NCI-H82 (cell line): ENCODE measurements at regions not wholly inside any gene's neighbourhood (a gene's known extent, or its start where the extent isn't known, plus 50 kb on each side); places are given as distances from the start of the nearest gene placed in this dataset.
"Not testable (repeated sequence)": the region's sequence is repeated elsewhere in the genome, so short reads cannot be mapped to it uniquely, and the experiment has no call there.

ENCODE experiments used
- DNase-seq: peaks from one replicate; lab custom pipeline; 2025; lab: John Stamatoyannopoulos, UW

DNA sequence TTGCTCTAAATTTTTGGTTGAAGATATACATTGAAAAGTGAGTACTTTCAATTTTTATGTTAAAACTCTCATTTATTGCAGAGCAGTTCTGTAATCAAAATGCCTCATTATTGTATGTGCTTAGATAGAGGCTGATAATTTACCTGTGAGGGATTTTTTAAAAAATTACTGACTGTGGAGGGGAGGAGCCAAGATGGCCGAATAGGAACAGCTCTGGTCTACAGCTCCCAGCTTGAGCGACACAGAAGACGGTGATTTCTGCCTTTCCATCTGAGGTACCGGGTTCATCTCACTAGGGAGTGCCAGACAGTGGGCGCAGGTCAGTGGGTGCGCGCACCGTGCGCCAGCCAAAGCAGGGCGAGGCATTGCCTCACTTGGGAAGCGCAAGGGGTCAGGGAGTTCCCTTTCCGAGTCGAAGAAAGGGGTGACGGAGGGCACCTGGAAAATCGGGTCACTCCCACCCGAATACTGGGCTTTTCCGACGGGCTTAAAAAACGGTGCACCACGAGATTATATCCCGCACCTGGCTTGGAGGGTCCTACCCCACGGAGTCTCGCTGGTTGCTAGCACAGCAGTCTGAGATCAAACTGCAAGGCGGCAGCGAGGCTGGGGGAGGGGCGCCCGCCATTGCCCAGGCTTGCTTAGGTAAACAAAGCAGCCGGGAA is 89.4 kb downstream of the DDX11 start:
- not testable (repeated sequence) for DNase-seq

DNA sequence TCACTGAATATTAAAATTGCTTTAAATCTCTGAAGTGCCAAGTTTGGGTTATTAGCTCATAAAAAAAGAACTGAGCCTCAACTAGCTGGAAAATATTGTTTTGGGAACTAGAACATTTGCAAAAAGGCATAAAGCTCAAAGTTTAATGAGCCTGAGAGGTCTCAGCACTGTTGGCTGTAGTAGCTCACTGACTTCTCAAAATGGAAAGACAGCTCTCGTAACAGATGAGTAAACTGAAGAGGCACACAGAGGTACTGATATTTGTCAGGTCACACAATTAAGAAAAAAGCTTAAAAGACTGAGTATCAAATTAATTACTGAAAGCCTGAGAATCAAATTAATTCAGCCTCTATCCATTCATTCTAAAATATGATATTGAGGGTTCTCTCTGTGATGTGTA is 100.6 kb downstream of the DDX11 start:
- not testable (repeated sequence) for DNase-seq

DNA sequence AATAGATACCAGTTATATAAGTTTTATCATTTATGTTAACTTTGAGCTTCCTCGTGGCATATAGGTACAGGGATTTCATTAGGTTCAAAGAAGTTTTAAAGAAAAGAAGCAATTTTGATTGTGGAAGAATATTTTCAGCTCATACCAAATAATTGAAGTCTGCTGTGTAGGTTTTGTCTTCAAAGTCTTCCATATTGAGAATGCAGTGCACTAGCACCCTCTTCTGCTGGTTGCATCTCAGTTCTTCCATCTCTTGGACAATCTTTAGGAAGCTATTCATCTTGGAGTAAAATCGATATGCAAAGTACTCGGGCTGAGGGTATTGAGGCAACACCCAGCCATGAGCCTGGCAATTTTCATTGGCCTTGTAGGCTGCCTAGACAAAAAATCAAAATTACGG is 103.9 kb downstream of the DDX11 start:
- DNase-seq: not testable (repeated sequence)

DNA sequence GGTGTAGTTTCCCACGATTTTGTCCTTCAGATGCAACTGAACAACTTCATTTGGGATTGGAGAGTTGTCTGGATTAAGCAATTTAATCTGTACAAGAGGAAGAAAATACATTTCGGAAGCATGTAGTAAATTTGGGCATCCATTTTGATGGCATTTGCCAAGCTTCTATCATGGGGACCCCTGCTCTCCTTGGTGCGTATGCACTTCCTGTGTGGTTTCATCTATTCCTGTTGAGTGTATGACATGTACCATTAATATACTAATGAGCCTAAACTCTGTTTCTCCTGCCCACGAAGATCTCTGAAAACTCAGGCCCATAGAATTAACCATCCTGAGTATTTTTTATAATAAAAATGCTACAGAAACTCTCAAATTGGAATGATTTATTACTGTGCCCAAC is 105.2 kb downstream of the DDX11 start:
- DNase-seq: not testable (repeated sequence)

DNA sequence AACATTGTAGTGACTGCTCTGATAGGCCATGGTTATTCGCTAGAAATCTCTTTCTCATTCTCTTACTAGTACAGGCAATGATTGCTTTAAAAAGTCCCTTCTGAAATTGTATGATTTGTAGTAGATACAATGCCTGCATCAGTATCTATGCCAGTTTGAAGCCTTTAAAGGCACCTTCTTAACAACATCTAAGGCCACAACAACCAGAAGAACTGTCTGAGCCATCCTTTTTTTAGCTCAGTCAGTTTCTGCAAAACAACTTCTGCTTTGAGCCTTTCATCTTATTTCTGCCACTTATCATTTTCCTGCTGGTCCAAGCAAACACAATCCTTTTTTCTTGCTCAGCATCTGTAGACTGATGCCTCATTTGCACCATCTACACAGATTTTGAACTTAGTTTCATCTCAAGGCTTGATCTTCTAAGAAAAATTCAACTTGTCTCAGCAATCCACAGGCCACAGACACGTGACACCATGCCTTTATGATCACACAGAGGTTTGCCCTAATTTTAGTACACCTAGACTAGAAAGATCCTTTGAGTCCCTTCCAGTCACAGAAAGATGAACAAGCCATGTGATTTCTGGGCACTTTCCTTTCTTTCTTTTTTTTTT is 106.1 kb downstream of the DDX11 start:
- DNase-seq: not testable (repeated sequence)

DNA sequence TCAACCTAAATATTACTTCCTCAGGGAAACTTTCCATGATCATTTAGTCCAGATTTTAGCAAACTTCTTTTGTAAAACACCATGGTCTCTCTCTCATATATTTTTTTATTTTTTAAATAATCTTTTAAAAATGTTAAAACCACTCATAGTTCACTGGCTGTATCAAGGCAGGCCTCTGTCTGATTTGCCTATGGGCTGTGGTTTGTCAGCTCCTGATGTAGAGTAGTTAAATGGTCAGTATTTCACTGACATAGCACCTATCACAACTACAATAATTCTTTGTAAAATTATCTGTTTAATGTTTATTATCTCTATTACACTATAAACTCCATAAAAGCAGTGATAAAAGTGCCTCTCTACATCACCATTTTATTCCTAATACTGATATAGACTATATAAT is 108.9 kb downstream of the DDX11 start:
- not testable (repeated sequence) for DNase-seq

DNA sequence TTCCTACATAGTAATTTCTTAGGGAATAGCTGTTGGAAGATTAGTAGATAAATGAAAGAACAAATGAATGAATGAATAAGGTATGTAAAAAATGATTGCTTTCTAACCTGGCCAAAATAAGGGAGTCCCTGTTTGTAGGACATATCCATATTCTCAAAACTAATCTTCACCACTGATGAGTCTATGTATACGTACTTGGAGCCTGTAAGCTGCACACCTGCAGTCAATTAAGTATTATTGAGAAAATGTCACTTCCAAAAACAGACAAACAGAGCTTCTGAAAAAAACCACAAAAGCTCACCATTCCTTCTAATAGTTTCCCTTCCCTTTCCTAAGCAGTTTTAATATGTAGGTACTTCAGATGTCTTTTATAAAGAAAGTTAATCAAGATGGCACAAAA is 109.4 kb downstream of the DDX11 start:
- not testable (repeated sequence) for DNase-seq

DNA sequence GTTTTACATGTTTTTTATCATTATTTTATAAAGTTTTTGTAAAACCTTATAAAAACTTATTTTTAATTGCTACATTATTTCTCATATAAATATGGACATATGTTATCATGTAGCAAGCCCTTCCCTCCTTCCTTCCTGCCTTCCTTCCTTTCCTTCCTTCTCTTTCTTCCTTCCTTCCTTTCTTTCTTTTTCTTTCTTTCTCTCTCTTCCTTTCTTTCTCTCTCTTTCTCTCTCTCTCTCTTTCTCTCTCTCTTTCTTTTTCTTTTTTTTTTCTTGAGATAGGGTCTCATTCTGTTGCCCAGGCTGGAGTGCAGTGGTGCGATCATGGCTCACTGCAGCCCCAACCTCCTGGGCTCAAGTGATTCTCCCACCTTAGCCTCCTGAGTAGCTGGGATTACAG is 110.2 kb downstream of the DDX11 start:
- DNase-seq: not testable (repeated sequence)

DNA sequence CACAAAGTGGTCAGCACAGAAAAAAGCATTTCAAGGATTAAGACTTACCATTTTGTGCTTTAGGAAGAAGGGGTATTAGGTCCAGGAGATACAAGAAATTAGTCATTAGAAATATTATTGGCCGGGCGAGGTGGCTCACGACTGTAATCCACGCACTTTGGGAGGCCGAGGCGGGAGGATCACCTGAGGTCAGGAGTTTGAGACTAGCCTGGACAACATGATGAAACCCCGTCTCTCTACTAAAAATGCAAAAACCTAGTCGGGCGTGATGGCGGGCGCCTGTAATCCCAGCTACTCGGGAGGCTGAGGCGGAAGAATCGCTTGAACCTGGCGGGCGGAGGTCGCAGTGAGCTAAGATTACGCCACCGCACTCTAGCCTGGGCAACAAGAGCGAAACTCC is 111.0 kb downstream of the DDX11 start:
- not testable (repeated sequence) for DNase-seq

DNA sequence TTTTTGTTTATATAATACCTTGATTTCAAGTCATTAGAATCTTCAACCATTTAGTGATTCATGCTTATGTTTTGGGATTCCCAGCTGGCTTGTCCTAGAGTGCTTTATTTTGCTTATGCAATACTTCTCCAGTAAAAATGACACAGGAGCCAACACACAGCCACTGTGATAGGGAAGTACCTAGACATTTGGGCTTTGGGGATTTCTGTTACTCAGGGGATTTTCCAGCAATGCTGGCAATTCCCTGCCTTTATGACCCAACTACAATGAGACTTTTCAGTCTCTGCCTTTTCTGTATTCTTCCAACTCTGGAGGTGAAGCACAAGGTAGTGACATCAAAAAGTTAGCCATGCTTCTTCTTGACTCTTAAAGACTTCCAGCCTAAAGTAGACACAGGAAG is 119.0 kb downstream of the DDX11 start:
- not testable (repeated sequence) for DNase-seq

DNA sequence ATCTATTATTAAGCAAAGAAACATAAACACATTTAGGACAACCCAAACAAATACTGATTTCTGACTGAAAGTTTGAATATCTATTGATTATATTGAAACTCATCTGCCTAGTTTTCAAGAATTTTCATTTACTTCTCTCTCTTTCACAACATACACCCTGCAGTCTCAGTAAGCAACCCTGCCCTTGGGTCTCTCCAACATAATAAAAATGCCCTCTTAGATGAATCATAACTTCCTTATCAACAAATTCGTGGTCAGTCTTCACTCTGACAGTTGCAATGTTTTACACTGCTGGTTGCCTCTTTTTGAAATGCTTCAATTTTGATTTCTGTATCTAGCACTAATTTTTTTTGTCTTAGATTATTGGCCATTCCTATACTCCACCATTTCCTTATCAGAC is 122.0 kb downstream of the DDX11 start:
- not testable (repeated sequence) for DNase-seq

DNA sequence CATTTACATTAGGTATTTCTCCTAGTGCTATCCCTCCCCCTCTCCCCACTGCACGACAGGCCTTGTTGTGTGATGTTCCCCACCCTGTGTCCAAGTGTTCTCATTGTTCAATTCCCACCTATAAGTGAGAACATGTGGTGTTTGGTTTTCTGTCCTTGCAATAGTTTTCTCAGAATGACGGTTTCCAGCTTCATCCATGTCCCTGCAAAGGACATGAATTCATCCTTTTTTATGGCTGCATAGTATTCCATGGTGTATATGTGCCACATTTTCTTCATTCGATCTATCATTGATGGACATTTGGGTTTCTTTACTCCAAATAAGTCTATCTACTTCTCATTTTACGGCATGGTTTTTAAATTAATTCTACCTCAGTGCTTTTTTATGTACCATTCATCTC is 125.8 kb downstream of the DDX11 start:
- not testable (repeated sequence) for DNase-seq

DNA sequence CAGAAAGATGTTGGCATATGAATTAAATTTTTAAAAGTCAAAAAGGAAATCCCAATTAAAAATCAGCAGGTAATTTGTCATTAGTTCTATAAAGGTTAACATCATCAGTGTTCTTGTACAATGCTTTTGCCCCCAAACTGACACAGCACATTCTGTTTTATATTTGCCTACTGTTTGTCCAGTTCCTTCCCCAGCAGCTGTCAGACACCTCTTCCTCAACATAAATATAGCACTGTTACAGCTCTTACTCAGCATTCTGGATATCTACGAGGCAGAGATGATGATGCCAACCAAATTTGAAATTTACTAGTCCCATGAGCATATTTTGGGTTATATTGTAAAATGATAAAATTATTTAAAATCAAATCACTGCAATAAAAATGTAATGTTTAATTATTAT is 124.6 kb downstream of the SINHCAF start:
- no peak for DNase-seq

DNA sequence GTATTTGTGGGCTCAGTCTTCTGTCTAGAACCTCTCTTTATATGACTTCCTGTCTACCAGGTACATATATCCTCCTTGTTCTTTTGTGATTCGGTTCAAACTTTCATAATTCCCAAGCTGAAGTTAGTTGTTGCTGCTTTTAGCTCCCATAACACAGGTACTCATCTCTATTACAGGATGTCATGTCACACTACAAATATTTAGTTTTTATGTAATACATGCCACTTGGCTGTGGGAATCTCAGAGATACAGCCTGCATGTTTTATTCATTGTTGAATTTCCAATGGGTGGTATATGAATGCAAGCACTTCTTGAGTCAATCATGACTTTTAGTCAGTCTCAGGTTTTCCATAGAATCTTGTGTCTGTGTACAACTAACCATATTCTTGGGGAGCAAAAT is 122.7 kb downstream of the SINHCAF start:
- DNase-seq: no peak

DNA sequence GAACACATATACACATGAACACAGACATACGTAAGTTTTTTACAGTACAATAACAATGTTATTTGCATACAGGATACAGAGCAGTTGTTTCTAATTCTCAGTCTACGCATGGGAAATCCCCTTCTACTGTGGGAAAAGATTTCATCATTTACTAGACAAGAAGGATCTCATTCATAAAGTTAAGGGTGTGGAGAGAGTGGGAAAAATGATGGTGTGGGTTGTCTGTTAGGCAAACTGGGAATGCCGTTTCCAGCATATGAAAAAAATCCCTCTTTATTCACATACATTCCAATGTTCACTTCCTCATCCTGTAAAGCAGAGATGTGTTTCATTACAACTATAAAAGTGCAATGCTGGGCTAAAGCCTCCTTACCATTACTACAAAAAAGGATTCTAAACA is 120.9 kb downstream of the SINHCAF start:
- DNase-seq: no peak

DNA sequence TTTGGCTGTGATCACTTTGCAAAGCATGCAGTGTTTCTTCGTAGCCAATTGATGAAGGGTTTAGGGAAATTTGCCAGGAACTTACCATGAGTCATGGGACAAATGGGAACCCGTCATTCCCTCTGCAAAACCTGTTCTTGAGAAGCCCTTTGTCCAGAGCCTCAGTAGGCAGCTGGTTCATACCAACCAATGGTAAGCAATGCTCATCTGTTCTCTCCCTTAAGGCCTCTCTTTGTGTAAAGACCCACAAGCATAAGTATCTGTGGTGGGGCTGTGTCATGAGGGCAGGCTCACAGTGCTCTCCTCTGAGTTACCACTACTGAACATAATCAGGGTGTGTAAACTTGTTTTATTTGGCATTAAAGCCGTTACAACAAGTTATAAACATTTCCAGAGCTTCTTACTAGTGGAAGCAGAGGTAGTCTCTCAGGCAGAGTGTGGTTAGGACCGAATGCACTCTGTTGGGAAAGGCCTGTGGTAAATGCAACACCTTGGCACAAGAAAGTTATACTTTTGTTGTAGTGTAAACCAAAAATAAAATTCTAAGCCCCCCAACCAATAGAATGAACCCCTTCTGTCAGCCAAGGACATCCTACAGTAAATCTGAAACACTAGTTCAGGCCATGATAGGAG is 119.8 kb downstream of the SINHCAF start:
- no peak for DNase-seq

DNA sequence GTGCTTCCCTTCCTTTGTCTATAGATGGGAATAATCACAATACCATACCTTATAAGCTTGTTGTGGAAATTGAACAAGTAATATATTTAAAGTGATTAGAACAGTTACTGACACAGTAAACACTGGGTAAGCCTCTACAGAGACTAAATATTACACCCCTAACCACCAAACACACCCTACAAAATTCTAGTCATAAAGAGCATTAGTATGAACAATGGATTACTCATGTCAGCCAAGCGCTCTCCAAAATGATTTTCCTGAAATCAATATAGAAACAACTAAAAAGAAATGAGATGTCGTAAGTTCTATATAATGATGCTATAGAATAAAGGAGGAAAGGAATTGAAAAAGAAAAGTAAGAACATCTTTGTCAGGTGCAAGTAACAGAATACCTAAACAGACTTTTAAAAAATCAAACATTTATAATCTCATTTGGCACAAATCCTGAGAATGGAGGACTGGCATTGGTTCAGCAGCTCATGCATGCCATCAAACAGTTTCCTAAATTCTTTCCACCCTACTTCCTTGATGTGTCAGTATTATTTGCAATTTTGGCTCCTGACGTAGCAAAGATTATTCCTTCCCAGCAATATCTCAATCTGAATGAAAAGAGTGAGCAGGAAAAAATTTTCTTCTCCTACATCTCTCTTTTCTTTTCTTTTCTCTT is 118.0 kb downstream of the SINHCAF start:
- no peak for DNase-seq

DNA sequence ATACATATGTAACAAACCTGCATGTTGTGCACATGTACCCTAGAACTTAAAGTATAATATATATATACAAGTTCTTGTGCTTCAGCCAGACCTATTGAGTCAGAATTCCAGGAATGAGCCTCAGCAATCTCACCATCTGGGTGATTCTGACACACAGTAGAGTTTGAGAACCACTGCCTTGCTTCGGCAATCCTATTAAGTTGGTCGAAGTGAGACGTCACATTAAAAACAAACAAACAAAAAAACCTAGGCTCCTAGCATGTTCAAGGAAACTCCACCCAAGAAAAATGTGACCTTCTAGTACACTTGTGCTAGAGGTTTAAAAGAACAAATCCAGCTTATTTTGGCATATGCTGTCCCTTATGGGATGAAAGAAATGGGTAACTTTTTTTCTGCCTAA is 115.8 kb downstream of the SINHCAF start:
- DNase-seq: no peak

DNA sequence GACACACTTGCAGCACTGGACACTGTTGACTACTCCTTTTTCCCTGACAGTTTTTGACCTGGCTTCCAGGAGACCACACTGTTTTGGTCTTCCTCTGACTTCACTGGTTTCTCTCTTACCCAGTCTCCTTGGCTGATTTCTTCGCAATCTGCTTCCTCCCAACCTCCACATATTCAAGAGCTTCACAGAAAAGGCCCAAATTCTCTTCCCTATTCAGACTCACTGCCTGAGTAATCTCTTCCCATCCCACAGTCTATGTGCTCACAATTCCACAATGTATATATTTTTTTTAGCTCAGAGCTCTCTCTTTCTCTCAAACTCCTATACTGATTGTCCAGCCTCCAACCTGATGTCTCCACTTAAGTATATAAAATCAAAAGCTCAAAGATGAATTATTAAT is 115.4 kb downstream of the SINHCAF start:
- no peak for DNase-seq

DNA sequence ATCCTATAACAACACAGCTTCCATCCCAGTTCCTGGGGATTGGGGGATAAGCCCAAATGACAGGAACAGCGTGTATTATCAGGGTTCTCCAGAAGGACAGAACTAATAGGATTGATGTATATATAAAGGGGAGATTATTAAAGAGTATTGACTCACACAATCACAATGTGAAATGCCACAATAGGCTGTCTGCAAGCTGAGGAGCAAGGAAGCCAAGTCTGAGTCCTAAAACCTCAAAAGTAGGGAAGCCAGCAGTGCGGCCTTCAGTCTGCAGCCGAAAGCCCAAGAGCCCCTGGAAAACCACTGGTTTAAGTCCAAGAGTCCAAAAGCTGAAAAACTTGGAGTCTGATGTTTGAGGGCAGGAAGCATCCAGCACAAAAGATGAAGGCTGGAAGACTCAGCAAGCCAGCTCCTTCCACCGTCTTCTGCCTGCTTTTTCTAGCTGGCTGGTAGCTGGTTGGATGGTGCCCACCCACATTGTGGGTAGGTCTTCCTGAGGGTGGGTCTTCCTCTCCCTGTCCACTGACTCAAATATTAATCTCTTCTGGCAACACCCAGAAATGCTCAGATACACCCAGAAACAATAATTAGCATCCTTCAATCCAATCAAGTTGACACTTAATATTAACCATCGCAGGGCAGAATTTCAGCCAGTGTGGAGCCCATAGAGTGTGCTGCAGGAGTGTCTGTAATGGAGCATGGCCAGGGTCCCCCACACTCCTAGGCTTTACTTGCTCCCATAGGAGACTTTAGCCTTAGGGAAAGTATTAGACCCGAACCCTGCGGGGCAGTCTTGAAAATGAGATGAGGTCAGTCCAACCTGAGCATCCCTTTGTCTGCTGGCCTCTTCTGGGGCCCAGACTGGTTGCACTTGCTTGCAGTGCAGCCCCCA is 111.1 kb downstream of the SINHCAF start:
- DNase-seq: no peak

DNA sequence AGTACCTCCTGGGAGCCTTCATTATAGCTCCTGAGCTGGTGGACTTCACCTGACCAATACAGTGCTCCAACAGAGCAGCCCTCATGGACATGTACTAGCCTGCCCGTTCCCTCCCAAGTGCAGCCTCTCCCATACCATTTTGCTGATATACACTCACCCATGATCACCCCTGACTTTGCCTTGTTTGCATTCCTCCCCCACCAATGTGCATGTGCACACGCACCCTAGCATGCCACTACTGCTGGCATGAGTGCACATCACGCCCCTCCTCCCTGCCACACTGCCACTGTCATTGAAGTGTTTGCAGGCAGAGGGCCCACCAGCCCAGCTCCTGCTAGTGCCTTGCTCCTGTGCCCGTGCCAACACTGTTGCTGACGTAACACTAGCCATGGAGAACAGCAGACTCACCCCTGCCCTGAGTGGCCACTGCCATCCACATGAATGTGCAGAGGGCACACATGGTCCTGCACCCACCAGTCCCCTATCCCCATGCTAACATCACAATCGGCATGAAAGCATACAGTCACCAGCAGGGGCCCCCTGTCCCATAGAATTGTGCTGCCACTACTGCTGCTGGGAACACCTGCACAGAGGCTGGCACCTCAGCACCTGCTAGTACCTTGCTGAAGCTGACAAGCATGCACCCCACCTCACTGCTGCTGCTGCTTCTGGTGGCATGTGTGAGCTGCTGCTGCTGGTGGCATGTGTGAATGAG is 110.3 kb downstream of the SINHCAF start:
- DNase-seq: no peak
